H1 (cell line): ENCODE measurements at regions not wholly inside any gene's neighbourhood (a gene's known extent, or its start where the extent isn't known, plus 50 kb on each side); places are given as distances from the start of the nearest gene placed in this dataset.

ENCODE experiments used
- CTCF ChIA-PET: fragments of 300-600 bp; sonication (Branson Sonifier 250); formaldehyde crosslinking; loops from one replicate; lab custom pipeline; 2021; ENCODE audit not compliant: partially characterized antibody; lab: Charles Lee
- POLR2A ChIA-PET: fragments of 300-600 bp; sonication (Branson Sonifier 250); formaldehyde crosslinking; loops from one replicate; lab custom pipeline; 2021; ENCODE audit warnings: inconsistent platforms; ENCODE audit not compliant: partially characterized antibody; lab: Charles Lee
- DNase-seq, 2 experiments: peaks; one replicate each; pipeline versions ENCODE4 v3.0.0 to v3.0.0-alpha.2; 2010 to 2022; ENCODE audit warnings: low spot score in 2 of 2, low read depth in 1 of 2, mixed read lengths in 1 of 2
- FAIRE-seq: peaks from 2 replicates; lab custom pipeline; 2011; peaks lifted over from hg19 to GRCh38; lab: Jason Lieb, UNC
- H2AFZ ChIP-seq: 2 replicates; pipeline ENCODE4 v1.8.1; 2012; ENCODE audit warnings: low read length, inconsistent platforms
- H2AK5ac ChIP-seq: 2 replicates; pipeline ENCODE4 v1.6.1; 2013; ENCODE audit warnings: low read depth, low read length
- H2BK120ac ChIP-seq: replicated peaks from 2 replicates; pipeline ENCODE3; 2013; ENCODE audit warnings: low read depth, low read length, inconsistent platforms
- H2BK12ac ChIP-seq: 2 replicates; pipeline ENCODE4 v1.6.1; 2013; ENCODE audit warnings: low read depth, low read length
- H2BK15ac ChIP-seq: 2 replicates; pipeline ENCODE4 v1.6.1; 2013; ENCODE audit warnings: low read length
- H2BK20ac ChIP-seq: 2 replicates; pipeline ENCODE4 v1.6.1; 2013; ENCODE audit warnings: low read length
- H2BK5ac ChIP-seq: 2 replicates; pipeline ENCODE4 v1.6.1; 2013; ENCODE audit warnings: low read depth, low read length
- H3K14ac ChIP-seq: 2 replicates; pipeline ENCODE4 v1.6.1; 2013; ENCODE audit warnings: inconsistent platforms; ENCODE audit not compliant: insufficient read length
- H3K18ac ChIP-seq: 2 replicates; pipeline ENCODE4 v1.6.1; 2013; ENCODE audit warnings: low read length; ENCODE audit errors: extremely low read depth
- H3K23ac ChIP-seq: 2 replicates; pipeline ENCODE4 v1.6.1; 2013; ENCODE audit warnings: inconsistent platforms; ENCODE audit not compliant: insufficient read length
- H3K23me2 ChIP-seq: 2 replicates; pipeline ENCODE4 v1.6.1; 2013; ENCODE audit warnings: low read depth, low read length
- H3K27ac ChIP-seq: 2 replicates; pipeline ENCODE4 v1.6.1; 2011; ENCODE audit warnings: low read depth, low read length, inconsistent platforms
- H3K27me3 ChIP-seq, 4 experiments: replicated peaks in 1 of 4; 1 replicate in 1 of 4; 2 replicates in 3 of 4; pipeline versions ENCODE4 v1.6.1 to v1.8.1; 2011 to 2013; ENCODE audit warnings: low read length in 3 of 4, mild to moderate bottlenecking in 3 of 4, inconsistent platforms in 2 of 4, mixed read lengths in 2 of 4, moderate library complexity in 1 of 4; ENCODE audit not compliant: control insufficient read depth in 3 of 4, insufficient read depth in 3 of 4; ENCODE audit errors: extremely low read depth in 1 of 4
- H3K36me3 ChIP-seq, 4 experiments: 2 replicates each; pipeline versions ENCODE4 v1.6.1 to v1.8.1; 2011 to 2013; ENCODE audit warnings: mild to moderate bottlenecking in 4 of 4, low read length in 3 of 4, moderate library complexity in 2 of 4, control low read depth in 1 of 4, inconsistent platforms in 1 of 4; ENCODE audit not compliant: insufficient read depth in 4 of 4, control insufficient read depth in 2 of 4
- H3K4ac ChIP-seq: replicated peaks from 2 replicates; pipeline ENCODE3; 2013; ENCODE audit warnings: low read length, low read depth, mixed read lengths, inconsistent platforms; ENCODE audit not compliant: insufficient read length
- H3K4me1 ChIP-seq, 4 experiments: replicated peaks in 1 of 4; 1 replicate in 1 of 4; 2 replicates in 3 of 4; pipeline versions ENCODE4 v1.6.1 to v1.8.1; 2011 to 2013; ENCODE audit warnings: low read length in 3 of 4, inconsistent platforms in 2 of 4, mixed read lengths in 1 of 4; ENCODE audit not compliant: insufficient read depth in 4 of 4, control insufficient read depth in 3 of 4
- H3K4me2 ChIP-seq, 2 experiments: 2 replicates each; pipeline versions ENCODE4 v1.6.1 to v1.8.1; 2011 to 2013; ENCODE audit warnings: low read depth in 2 of 2, low read length in 2 of 2, control low read depth in 1 of 2, inconsistent platforms in 1 of 2, mild to moderate bottlenecking in 1 of 2; ENCODE audit not compliant: insufficient read depth in 1 of 2
- H3K4me3 ChIP-seq, 4 experiments: fragments of 200-600, 300-600 bp in 1 of 4; sonication (generic), shearing (Covaris generic), sonication (Bioruptor Twin) in 1 of 4; 2 replicates each; pipeline versions ENCODE4 v1.5.1 to v1.8.1; 2011 to 2016; ENCODE audit warnings: low read length in 4 of 4, low read depth in 3 of 4, control low read depth in 2 of 4, inconsistent platforms in 2 of 4, mild to moderate bottlenecking in 2 of 4, mixed read lengths in 1 of 4, moderate library complexity in 1 of 4; ENCODE audit not compliant: insufficient read depth in 2 of 4; ENCODE audit errors: extremely low read depth in 1 of 4
- H3K56ac ChIP-seq: replicated peaks from 2 replicates; pipeline ENCODE3; 2013; ENCODE audit warnings: low read depth, mild to moderate bottlenecking, mixed read lengths, low read length, inconsistent platforms; ENCODE audit not compliant: insufficient read length
- H3K79me1 ChIP-seq: 2 replicates; pipeline ENCODE4 v1.6.1; 2013; ENCODE audit warnings: low read depth, low read length, control low read depth
- H3K79me2 ChIP-seq, 2 experiments: 2 replicates each; pipeline versions ENCODE4 v1.6.1 to v1.8.1; 2012 to 2013; ENCODE audit warnings: low read length in 2 of 2, mild to moderate bottlenecking in 2 of 2, inconsistent platforms in 1 of 2; ENCODE audit not compliant: insufficient read depth in 2 of 2, control insufficient read depth in 1 of 2
- H3K9ac ChIP-seq, 4 experiments: replicated peaks in 1 of 4; 1 replicate in 1 of 4; 2 replicates in 3 of 4; pipeline versions ENCODE4 v1.6.1 to v1.8.1; 2011 to 2013; ENCODE audit warnings: low read depth in 3 of 4, low read length in 3 of 4, control low read depth in 2 of 4, mild to moderate bottlenecking in 2 of 4, moderate library complexity in 2 of 4, inconsistent platforms in 1 of 4; ENCODE audit errors: extremely low read depth in 1 of 4
- H3K9me3 ChIP-seq, 2 experiments: 2 replicates each; pipeline versions ENCODE4 v1.6.1 to v1.8.1; 2012 to 2013; ENCODE audit warnings: mild to moderate bottlenecking in 2 of 2, moderate library complexity in 2 of 2, control low read depth in 1 of 2, inconsistent platforms in 1 of 2, low read depth in 1 of 2, low read length in 1 of 2, mixed read lengths in 1 of 2; ENCODE audit not compliant: insufficient read depth in 2 of 2
- H4K20me1 ChIP-seq, 2 experiments: replicated peaks in 1 of 2; 2 replicates each; pipeline versions ENCODE3 to v1.8.1; 2011 to 2013; ENCODE audit warnings: inconsistent platforms in 2 of 2, low read length in 2 of 2, mild to moderate bottlenecking in 1 of 2; ENCODE audit not compliant: insufficient read depth in 2 of 2, control insufficient read depth in 1 of 2
- H4K5ac ChIP-seq: 2 replicates; pipeline ENCODE4 v1.6.1; 2013; ENCODE audit warnings: low read length, low read depth, mixed read lengths, inconsistent platforms; ENCODE audit not compliant: insufficient read length
- H4K8ac ChIP-seq: 2 replicates; pipeline ENCODE4 v1.8.0; 2013; ENCODE audit warnings: mild to moderate bottlenecking, moderate library complexity, low read length, inconsistent platforms; ENCODE audit not compliant: insufficient read depth; ENCODE audit errors: extremely low read depth
- H4K91ac ChIP-seq: replicated peaks from 2 replicates; pipeline ENCODE3; 2013; ENCODE audit warnings: low read length, mixed read lengths, inconsistent platforms; ENCODE audit not compliant: insufficient read length
- ASH2L ChIP-seq: fragments of 200-600, 300-600 bp; sonication (generic); IDR thresholded peaks from one replicate; pipeline ENCODE4 v1.7.1; 2017; ENCODE audit warnings: low read length
- BACH1 ChIP-seq: IDR thresholded peaks from 2 replicates; pipeline ENCODE4 v1.6.1; 2012; ENCODE audit warnings: low read length, improper control_type of control experiment
- CBX5 ChIP-seq: fragments of 300-800, 300-1000 bp; sonication (generic); IDR thresholded peaks from 2 replicates; pipeline ENCODE4 v1.7.1; 2016; ENCODE audit warnings: antibody characterized with exemption, low read length, low read depth
- CHD2 ChIP-seq: IDR thresholded peaks from 2 replicates; pipeline ENCODE4 v1.6.1; 2012; ENCODE audit warnings: low read length, improper control_type of control experiment
- EP300 ChIP-seq, 2 experiments: IDR thresholded peaks; 1 replicate in 1 of 2; 2 replicates in 1 of 2; pipeline ENCODE4 v1.6.1; 2011 to 2012; ENCODE audit warnings: low read depth in 2 of 2, low read length in 2 of 2, mild to moderate bottlenecking in 2 of 2, borderline replicate concordance in 1 of 2, inconsistent platforms in 1 of 2, moderate library complexity in 1 of 2
- RBBP5 ChIP-seq: IDR thresholded peaks from 2 replicates; pipeline ENCODE4 v1.7.1; 2012; ENCODE audit warnings: low read depth, mild to moderate bottlenecking, inconsistent platforms, low read length, moderate library complexity, borderline replicate concordance
- SP2 ChIP-seq: IDR thresholded peaks from 2 replicates; pipeline ENCODE4 v1.6.1; 2012; ENCODE audit warnings: mild to moderate bottlenecking, low read length, inconsistent platforms
- TBP ChIP-seq: IDR thresholded peaks from 2 replicates; pipeline ENCODE4 v1.6.1; 2011; ENCODE audit warnings: low read depth, low read length, improper control_type of control experiment
- TCF12 ChIP-seq: IDR thresholded peaks from 2 replicates; pipeline ENCODE4 v1.6.1; 2011; ENCODE audit warnings: low read depth, mild to moderate bottlenecking, low read length
- WGBS, 2 experiments: shearing (Covaris generic) in 1 of 2; methylation state at CpG; one replicate each; pipeline versions ENCODE4 v1.1.6 to v1.1.7; 2013 to 2015; ENCODE audit warnings: low lambda C conversion rate in 2 of 2, mixed read lengths in 2 of 2, inconsistent platforms in 1 of 2, low coverage in 1 of 2, missing lambda C conversion rate in 1 of 2; ENCODE audit not compliant: insufficient replicate concordance in 2 of 2, insufficient coverage in 1 of 2, insufficient read length in 1 of 2; ENCODE audit errors: extremely low coverage in 1 of 2, missing lambda C conversion rate in 1 of 2; 5-methylcytosine and 5-hydroxymethylcytosine counted together

DNA sequence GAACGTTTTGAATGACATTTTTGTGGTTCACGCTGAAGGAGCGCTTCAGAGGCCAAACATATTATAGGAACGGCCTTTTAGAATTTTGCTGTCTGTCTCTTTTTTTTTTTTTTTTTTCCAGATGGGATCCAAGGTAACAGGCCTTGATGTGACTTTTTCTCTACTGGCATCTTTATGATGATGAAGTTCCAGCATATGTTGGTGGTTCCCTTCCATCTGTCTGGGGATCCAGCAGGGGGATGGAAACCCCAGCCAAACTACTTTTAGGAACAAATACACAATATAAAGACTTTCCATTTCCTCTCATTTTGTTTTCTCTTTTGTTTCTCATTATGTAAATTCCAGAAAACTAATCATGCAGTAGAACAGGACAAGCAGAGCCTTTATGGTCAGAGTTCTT, 239.3 kb upstream of the PRICKLE1 start:
- WGBS, 2 experiments: 92% methylated on average over 2 of the region's 4 CpGs; no CpG with 5 or more reads in 1 of the 2 experiments
- Histone ChIP-seq H3K23ac (no peak overlapping the region), H3K4ac (no peak overlapping the region), H3K79me2 (no peaks in the 10 kb centered on the region), H2BK120ac (no peak overlapping the region), H3K9me3 (no peaks in the 10 kb centered on the region)
- FAIRE-seq: no peak
- DNase-seq: no peak
- TF ChIP-seq EP300 (IDR thresholded peaks at IDR 0.05; ENCODE audit: borderline replicate concordance in 1 of 2, low read depth in 2 of 2, low read length in 2 of 2) (no peak), TCF12 (no peak), CHD2 (no peak), CBX5 (no peak), SP2 (no peak), ASH2L (no peak), TBP (no peak), BACH1 (no peak), RBBP5 (no peak)
- TF ChIP-seq, all 59 proteins: peak for 0
- Histone ChIP-seq H3K27ac (no peak overlapping the region), H2AFZ (no peak overlapping the region), H3K18ac (no peak overlapping the region), H3K27me3 (no peaks in the 10 kb centered on the region), H3K4me2 (no peak overlapping the region), H3K23me2 (no peaks in the 10 kb centered on the region), H2BK12ac (no peak overlapping the region), H3K9ac (no peak overlapping the region), H2BK15ac (no peak overlapping the region), H2BK20ac (no peak overlapping the region), H3K14ac (no peak overlapping the region), H3K4me3 (no peak overlapping the region), H3K4me1 (no peaks in the 10 kb centered on the region), H4K5ac (no peak overlapping the region), H3K56ac (no peak overlapping the region), H3K79me1 (no peaks in the 10 kb centered on the region), H4K91ac (no peak overlapping the region), H4K20me1 (no peaks in the 10 kb centered on the region), H4K8ac (no peak overlapping the region), H2BK5ac (no peak overlapping the region), H2AK5ac (no peak overlapping the region), H3K36me3 (no peaks in the 10 kb centered on the region)
- ChIA-PET POLR2A (no interaction called here), CTCF (no interaction called here)
